ENCODE measurements at regions not wholly inside any gene's neighbourhood (a gene's known extent, or its start where the extent isn't known, plus 50 kb on each side); places are given as distances from the start of the nearest gene placed in this dataset.

GRCh38 chr13:54744747-54745146 is 1716.1 kb downstream of the OLFM4 start:
- Histone ChIP-seq H3K18ac (ENCODE audit: extremely low read depth, low read length) (no peak overlapping the region), H3K4me1 (replicated peaks in 1 of 4; ENCODE audit: control insufficient read depth in 3 of 4, insufficient read depth in 4 of 4, low read length in 3 of 4) (no peaks in the 10 kb centered on the region), H2AFZ (ENCODE audit: low read length) (no peak overlapping the region), H2BK120ac (replicated peaks; ENCODE audit: low read depth, low read length) (no peak overlapping the region), H2BK5ac (ENCODE audit: low read depth, low read length) (no peak overlapping the region), H4K91ac (replicated peaks; ENCODE audit: insufficient read length, low read length) (no peak overlapping the region), H3K79me1 (ENCODE audit: low read depth, low read length) (no peaks in the 10 kb centered on the region), H2BK20ac (ENCODE audit: low read length) (no peak overlapping the region), H3K4ac (replicated peaks; ENCODE audit: insufficient read length, low read depth, low read length) (no peak overlapping the region), H3K23ac (ENCODE audit: insufficient read length) (no peak overlapping the region), H4K20me1 (replicated peaks in 1 of 2; ENCODE audit: control insufficient read depth in 1 of 2, insufficient read depth in 2 of 2, low read length in 2 of 2) (no peaks in the 10 kb centered on the region), H3K9ac (replicated peaks in 1 of 4; ENCODE audit: extremely low read depth in 1 of 4, low read depth in 3 of 4, low read length in 3 of 4) (no peak overlapping the region), H3K14ac (ENCODE audit: insufficient read length) (no peak overlapping the region), H2AK5ac (ENCODE audit: low read depth, low read length) (no peak overlapping the region), H3K79me2 (ENCODE audit: control insufficient read depth in 1 of 2, insufficient read depth in 2 of 2, low read length in 2 of 2) (no peaks in the 10 kb centered on the region), H3K4me2 (ENCODE audit: insufficient read depth in 1 of 2, low read depth in 2 of 2, low read length in 2 of 2) (no peak overlapping the region), H3K27ac (ENCODE audit: low read depth, low read length) (no peak overlapping the region), H3K27me3 (replicated peaks in 1 of 4; ENCODE audit: control insufficient read depth in 3 of 4, extremely low read depth in 1 of 4, insufficient read depth in 3 of 4, low read length in 3 of 4) (no peaks in the 10 kb centered on the region), H2BK15ac (ENCODE audit: low read length) (no peak overlapping the region), H3K56ac (replicated peaks; ENCODE audit: insufficient read length, low read depth, low read length) (no peak overlapping the region), H4K8ac (ENCODE audit: extremely low read depth, insufficient read depth, low read length) (no peak overlapping the region), H2BK12ac (ENCODE audit: low read depth, low read length) (no peak overlapping the region), H3K23me2 (ENCODE audit: low read depth, low read length) (no peaks in the 10 kb centered on the region), H3K4me3 (ENCODE audit: extremely low read depth in 1 of 4, insufficient read depth in 2 of 4, low read depth in 3 of 4, low read length in 4 of 4) (no peak overlapping the region), H3K9me3 (ENCODE audit: insufficient read depth in 2 of 2, low read depth in 1 of 2, low read length in 1 of 2) (no peaks in the 10 kb centered on the region), H4K5ac (ENCODE audit: insufficient read length, low read depth, low read length) (no peak overlapping the region), H3K36me3 (ENCODE audit: control insufficient read depth in 2 of 4, insufficient read depth in 4 of 4, low read length in 3 of 4) (no peaks in the 10 kb centered on the region)
- no peak for DNase-seq (ENCODE audit: low read depth in 1 of 2, low spot score in 2 of 2)
- CTCF ChIA-PET (ENCODE audit: partially characterized antibody): interaction anchor here (0.6 kb wide), 2 partner anchors 486 to 500 kb away, joined by 4 read pairs; no protein-coding TSS in a partner anchor
- POLR2A ChIA-PET (ENCODE audit: partially characterized antibody): no interaction called here
- FAIRE-seq: no peak
- TF ChIP-seq BACH1 (IDR thresholded peaks at IDR 0.05; ENCODE audit: low read length) (no peak), EP300 (IDR thresholded peaks at IDR 0.05; ENCODE audit: borderline replicate concordance in 1 of 2, low read depth in 2 of 2, low read length in 2 of 2) (no peak), JUND (IDR thresholded peaks at IDR 0.05; ENCODE audit: low read length) (no peak), POLR2A (IDR thresholded peaks at IDR 0.05; ENCODE audit: control extremely low read depth in 1 of 2, low read depth in 2 of 2, low read length in 2 of 2) (no peak), POU5F1 (IDR thresholded peaks at IDR 0.05; ENCODE audit: low read depth, low read length) (no peak), TAF1 (IDR thresholded peaks at IDR 0.05; ENCODE audit: low read depth, low read length) (no peak), SIRT6 (IDR thresholded peaks at IDR 0.05; ENCODE audit: low read length) (no peak), CREB1 (IDR thresholded peaks at IDR 0.05) (no peak), NRF1 (IDR thresholded peaks at IDR 0.05; ENCODE audit: low read depth, low read length) (no peak), KDM5A (IDR thresholded peaks at IDR 0.05; ENCODE audit: low read length) (no peak), TEAD4 (IDR thresholded peaks at IDR 0.05; ENCODE audit: low read depth, low read length) (no peak), BRCA1 (IDR thresholded peaks at IDR 0.05; ENCODE audit: low read depth, low read length) (no peak), PHF8 (conservative IDR thresholded peaks at IDR 0.05; ENCODE audit: low read depth, low read length) (no peak), CBX5 (IDR thresholded peaks at IDR 0.05; ENCODE audit: low read depth, low read length) (no peak), SAP30 (IDR thresholded peaks at IDR 0.05; ENCODE audit: insufficient read depth, insufficient replicate concordance, low read length) (no peak), KDM4A (IDR thresholded peaks at IDR 0.05; ENCODE audit: low read depth, low read length, severe bottlenecking) (no peak), HDAC6 (IDR thresholded peaks at IDR 0.05; ENCODE audit: low read depth, low read length) (no peak), ZNF274 (IDR thresholded peaks at IDR 0.05; ENCODE audit: borderline replicate concordance, extremely low read depth, low read length) (no peak)

All from H1 (cell line).